Endodermal cell (in vitro differentiated cells): ENCODE measurements at regions not wholly inside any gene's neighbourhood (a gene's known extent, or its start where the extent isn't known, plus 50 kb on each side); places are given as distances from the start of the nearest gene placed in this dataset.

Experiments
- DNase-seq: peaks from one replicate; pipeline ENCODE4 v3.0.0-alpha.2; 2017
- H3K27ac ChIP-seq: 2 replicates; pipeline ENCODE4 v1.5.1; 2013; ENCODE audit warnings: mild to moderate bottlenecking, low read depth, low read length, moderate library complexity
- H3K27me3 ChIP-seq: 2 replicates; pipeline ENCODE4 v1.6.1; 2013; ENCODE audit warnings: mild to moderate bottlenecking, low read length, moderate library complexity; ENCODE audit not compliant: insufficient read depth, control insufficient read depth, poor library complexity, severe bottlenecking
- H3K36me3 ChIP-seq: 2 replicates; pipeline ENCODE4 v1.7.0; 2013; ENCODE audit warnings: mild to moderate bottlenecking, low read length, moderate library complexity; ENCODE audit not compliant: control insufficient read depth, insufficient read depth
- H3K4me1 ChIP-seq: one replicate; pipeline ENCODE4 v1.7.0; 2013; ENCODE audit warnings: low read length; ENCODE audit not compliant: control insufficient read depth, insufficient read depth
- H3K4me3 ChIP-seq: 2 replicates; pipeline ENCODE4 v1.5.1; 2013; ENCODE audit warnings: mild to moderate bottlenecking, low read length, moderate library complexity
- H3K9ac ChIP-seq: 2 replicates; pipeline ENCODE4 v1.6.1; 2013; ENCODE audit warnings: mild to moderate bottlenecking, low read length, moderate library complexity; ENCODE audit not compliant: poor library complexity, severe bottlenecking; ENCODE audit errors: extremely low read depth
- H3K9me3 ChIP-seq: 2 replicates; pipeline ENCODE4 v1.6.1; 2013; ENCODE audit warnings: mild to moderate bottlenecking, low read length, moderate library complexity; ENCODE audit not compliant: control insufficient read depth
- H3K27ac Mint-ChIP-seq: 2 replicates; pipeline ENCODE4 v1.8.0; 2020; ENCODE audit warnings: mixed read lengths
- H3K27me3 Mint-ChIP-seq: 2 replicates; pipeline ENCODE4 v1.8.0; 2021; ENCODE audit warnings: mild to moderate bottlenecking, mixed read lengths; ENCODE audit not compliant: insufficient read depth
- H3K36me3 Mint-ChIP-seq: 2 replicates; pipeline ENCODE4 v1.8.0; 2020; ENCODE audit warnings: low read depth, mixed read lengths
- H3K4me1 Mint-ChIP-seq: 2 replicates; pipeline ENCODE4 v1.8.0; 2020; ENCODE audit warnings: mixed read lengths
- H3K4me3 Mint-ChIP-seq: 2 replicates; pipeline ENCODE4 v1.8.0; 2020; ENCODE audit warnings: mild to moderate bottlenecking, moderate library complexity, mixed read lengths
- H3K9me3 Mint-ChIP-seq: 2 replicates; pipeline ENCODE4 v1.8.0; 2020; ENCODE audit warnings: mild to moderate bottlenecking, mixed read lengths
- CTCF ChIP-seq: fragments of 200-600 bp; sonication (generic); conservative IDR thresholded peaks from 2 replicates; pipeline ENCODE4 v1.5.0; 2021; ENCODE audit warnings: antibody characterized with exemption, mild to moderate bottlenecking
- WGBS, 2 experiments: methylation state at CpG; one replicate each; pipeline versions ENCODE4 v1.1.5 to v1.1.7; 2013; ENCODE audit warnings: missing lambda C conversion rate in 2 of 2, mixed read lengths in 1 of 2; ENCODE audit not compliant: insufficient coverage in 1 of 2, insufficient read length in 1 of 2; 5-methylcytosine and 5-hydroxymethylcytosine counted together

GRCh38 chr14:94964181-94964580, 193.1 kb downstream of the DICER1 start:
- Histone ChIP-seq H3K4me3 (no peak overlapping the region), H3K27ac (no peak overlapping the region), H3K9me3 (no peaks in the 10 kb centered on the region), H3K9ac (no peak overlapping the region), H3K4me1 (no peaks in the 10 kb centered on the region), H3K36me3 (no peaks in the 10 kb centered on the region), H3K27me3 (no peaks in the 10 kb centered on the region)
- peaks cover 12% of the 10 kb centered on the region for H3K27me3 Mint-ChIP-seq
- peaks cover 7% of the 10 kb centered on the region for H3K4me1 Mint-ChIP-seq
- no peak for DNase-seq
- H3K9me3 Mint-ChIP-seq: no peaks in the 10 kb centered on the region
- H3K27ac Mint-ChIP-seq: no peak overlapping the region
- no peaks in the 10 kb centered on the region for H3K36me3 Mint-ChIP-seq
- WGBS, 2 experiments: 94 to 100% methylated on average over 2 to 3 of the region's 3 CpGs
- no peak for TF ChIP-seq CTCF
- no peak overlapping the region for H3K4me3 Mint-ChIP-seq

DNA sequence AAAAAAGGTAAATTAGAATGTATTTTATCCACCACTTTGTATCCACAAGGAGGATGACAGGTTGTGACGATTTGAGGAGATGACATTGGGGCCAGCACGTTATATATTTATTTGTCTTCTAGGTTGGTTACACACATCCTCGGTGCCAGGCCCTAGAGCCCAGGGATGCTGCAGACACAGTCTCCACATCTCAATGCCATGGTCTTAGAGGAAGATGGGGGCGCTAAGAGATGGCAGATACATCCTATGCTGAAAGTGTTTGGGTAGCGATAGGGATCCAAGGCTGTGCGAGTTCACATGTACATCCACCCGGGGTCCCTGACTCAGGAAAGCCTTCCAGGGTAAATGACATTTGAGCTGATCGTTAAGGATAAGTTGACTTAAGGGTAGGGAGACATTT, 193.1 kb upstream of the GSC start:
- Histone ChIP-seq H3K27ac (no peak overlapping the region), H3K36me3 (no peaks in the 10 kb centered on the region)
- peaks cover 12% of the 10 kb centered on the region for H3K27me3 Mint-ChIP-seq

DNA sequence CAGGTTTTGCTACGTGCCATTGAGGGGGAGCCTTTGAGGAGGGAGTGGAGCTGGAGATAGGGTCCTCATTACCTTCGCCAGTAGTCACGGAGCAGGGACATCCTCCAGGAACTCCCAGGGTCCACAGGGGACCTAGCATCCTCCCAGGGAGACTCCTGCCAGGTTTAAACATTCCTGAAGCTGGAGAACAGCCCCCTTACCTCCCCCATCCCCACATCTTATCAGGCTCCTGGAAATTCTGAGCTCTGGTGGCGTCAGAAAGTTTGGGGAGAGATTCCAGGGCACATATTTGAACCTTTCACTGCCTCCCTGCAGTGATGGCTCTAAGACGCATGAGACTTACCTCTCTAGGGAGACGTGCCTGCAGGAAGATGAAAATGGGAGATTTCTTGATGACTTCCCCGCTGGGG, 192.3 kb upstream of the GSC start:
- Histone ChIP-seq H3K9me3 (no peaks in the 10 kb centered on the region), H3K4me3 (no peak overlapping the region), H3K36me3 (no peaks in the 10 kb centered on the region), H3K27ac (no peak overlapping the region), H3K4me1 (no peaks in the 10 kb centered on the region), H3K27me3 (no peaks in the 10 kb centered on the region), H3K9ac (no peak overlapping the region)
- Mint-ChIP-seq H3K4me1 (peaks cover 7% of the 10 kb centered on the region), H3K27ac (no peak overlapping the region), H3K9me3 (no peaks in the 10 kb centered on the region), H3K36me3 (no peaks in the 10 kb centered on the region), H3K4me3 (no peak overlapping the region), H3K27me3 (peaks cover 8% of the 10 kb centered on the region)
- TF ChIP-seq CTCF: no peak
- DNase-seq: no peak
- 72 to 79% methylated on average over 6 to 7 of the region's 7 CpGs for WGBS, 2 experiments

More for the DNA sequence above, 193.1 kb upstream of the GSC start:
- Mint-ChIP-seq H3K27ac (no peak overlapping the region), H3K9me3 (no peaks in the 10 kb centered on the region), H3K36me3 (no peaks in the 10 kb centered on the region), H3K4me3 (no peak overlapping the region), H3K4me1 (peaks cover 7% of the 10 kb centered on the region)
- DNase-seq: no peak
- Histone ChIP-seq H3K4me3 (no peak overlapping the region), H3K9me3 (no peaks in the 10 kb centered on the region), H3K9ac (no peak overlapping the region), H3K27me3 (no peaks in the 10 kb centered on the region), H3K4me1 (no peaks in the 10 kb centered on the region)
- 91 to 98% methylated on average over 5 to 8 of the region's 8 CpGs for WGBS, 2 experiments
- TF ChIP-seq CTCF: no peak
